Vagina (tissue), 2 donors: ENCODE measurements at regions not wholly inside any gene's neighbourhood (a gene's known extent, or its start where the extent isn't known, plus 50 kb on each side); places are given as distances from the start of the nearest gene placed in this dataset.
"Not testable (repeated sequence)": the region's sequence is repeated elsewhere in the genome, so short reads cannot be mapped to it uniquely, and the experiment has no call there.

ENCODE experiments used
- DNase-seq, 2 donors: peaks; one replicate each; pipeline ENCODE4 v3.0.0-alpha.2; 2017; ENCODE audit errors: extremely low spot score in 2 of 2
- H3K27ac ChIP-seq: fragments of 200-600 bp; sonication (generic); one replicate; pipeline ENCODE4 v1.5.1; 2019
- H3K27me3 ChIP-seq: fragments of 200-600 bp; sonication (generic); one replicate; pipeline ENCODE4 v1.5.1; 2019
- H3K36me3 ChIP-seq, 2 donors: fragments of 200-600 bp; sonication (generic); one replicate each; pipeline ENCODE4 v1.5.1; 2017 to 2019
- H3K4me1 ChIP-seq: fragments of 200-600 bp; sonication (generic); one replicate; pipeline ENCODE4 v1.5.1; 2019
- H3K4me3 ChIP-seq, 2 donors: fragments of 200-600 bp; sonication (generic); 1 replicate in 1 of 2; 2 replicates in 1 of 2; pipeline ENCODE4 v1.5.1; 2016 to 2019
- H3K9me3 ChIP-seq: fragments of 200-600 bp; sonication (generic); one replicate; pipeline ENCODE4 v1.5.1; 2019
- CTCF ChIP-seq, 3 experiments: fragments of 450-650 bp in 2 of 3; fragments of 200-600 bp in 1 of 3; sonication (generic) in 1 of 3; IDR thresholded peaks; one replicate each; pipeline ENCODE4 v1.5.1; 2017 to 2019; ENCODE audit warnings: antibody characterized with exemption in 3 of 3, mild to moderate bottlenecking in 2 of 3, moderate library complexity in 2 of 3
- POLR2A ChIP-seq, 2 donors: fragments of 450-650 bp; IDR thresholded peaks; one replicate each; pipeline ENCODE4 v1.6.1; 2017; ENCODE audit warnings: antibody characterized with exemption in 2 of 2, mild to moderate bottlenecking in 2 of 2, moderate library complexity in 2 of 2
- POLR2AphosphoS5 ChIP-seq, 2 donors: sonication (generic); formaldehyde crosslinking; IDR thresholded peaks; one replicate each; pipeline ENCODE4 v1.9.0; 2017; ENCODE audit warnings: antibody characterized with exemption in 2 of 2, mild to moderate bottlenecking in 2 of 2, low read depth in 1 of 2; ENCODE audit not compliant: insufficient read depth in 1 of 2
- intact Hi-C: fragments of 100-400 bp; cut with DNase I; formaldehyde crosslinking; loops from one replicate; pipeline ENCODE4 v1.15.1; 2023

DNA sequence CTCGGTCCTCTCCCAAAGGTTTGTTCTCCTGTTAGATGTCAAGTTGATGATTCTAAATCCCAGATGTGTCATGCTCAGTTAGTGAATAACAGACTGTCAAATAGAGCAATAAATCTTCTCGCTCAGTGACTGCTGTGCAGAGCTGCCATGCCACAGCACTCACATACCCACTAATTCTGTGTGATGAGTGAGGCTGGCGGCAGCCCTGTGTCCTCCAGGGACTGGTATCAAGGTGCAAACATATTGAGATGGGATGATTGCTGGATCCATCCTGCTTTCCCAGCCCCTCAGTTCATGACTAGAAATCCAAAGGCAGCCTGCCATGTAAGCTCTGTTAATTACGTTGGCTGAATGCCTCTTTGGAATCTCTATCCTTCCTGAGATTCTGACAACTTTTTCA is 103.9 kb downstream of the OLIG3 start:
- DNase-seq, result no peak
- Histone ChIP-seq H3K4me1 (no peaks in the 10 kb centered on the region), H3K27me3 (no peaks in the 10 kb centered on the region), H3K4me3 (no peak overlapping the region), H3K9me3 (no peaks in the 10 kb centered on the region), H3K27ac (no peak overlapping the region), H3K36me3 (no peaks in the 10 kb centered on the region)
- TF ChIP-seq CTCF (IDR thresholded peaks at IDR 0.05), result no peak
- no peak for TF ChIP-seq POLR2AphosphoS5 (IDR thresholded peaks at IDR 0.05; ENCODE audit: insufficient read depth in 1 of 2, low read depth in 1 of 2)
- no peak for TF ChIP-seq POLR2A (IDR thresholded peaks at IDR 0.05)
- intact Hi-C loops, result no loop called here

GRCh38 chr6:137389150-137389704 is 105.0 kb downstream of the OLIG3 start:
- no peak for DNase-seq
- TF ChIP-seq POLR2A (IDR thresholded peaks at IDR 0.05), result no peak
- no peak for TF ChIP-seq POLR2AphosphoS5 (IDR thresholded peaks at IDR 0.05; ENCODE audit: insufficient read depth in 1 of 2, low read depth in 1 of 2)
- no peak for TF ChIP-seq CTCF (IDR thresholded peaks at IDR 0.05)
- Histone ChIP-seq H3K9me3 (no peaks in the 10 kb centered on the region), H3K27ac (no peak overlapping the region), H3K36me3 (no peaks in the 10 kb centered on the region), H3K27me3 (no peaks in the 10 kb centered on the region), H3K4me1 (no peaks in the 10 kb centered on the region), H3K4me3 (no peak overlapping the region)
- intact Hi-C loops, result no loop called here

DNA sequence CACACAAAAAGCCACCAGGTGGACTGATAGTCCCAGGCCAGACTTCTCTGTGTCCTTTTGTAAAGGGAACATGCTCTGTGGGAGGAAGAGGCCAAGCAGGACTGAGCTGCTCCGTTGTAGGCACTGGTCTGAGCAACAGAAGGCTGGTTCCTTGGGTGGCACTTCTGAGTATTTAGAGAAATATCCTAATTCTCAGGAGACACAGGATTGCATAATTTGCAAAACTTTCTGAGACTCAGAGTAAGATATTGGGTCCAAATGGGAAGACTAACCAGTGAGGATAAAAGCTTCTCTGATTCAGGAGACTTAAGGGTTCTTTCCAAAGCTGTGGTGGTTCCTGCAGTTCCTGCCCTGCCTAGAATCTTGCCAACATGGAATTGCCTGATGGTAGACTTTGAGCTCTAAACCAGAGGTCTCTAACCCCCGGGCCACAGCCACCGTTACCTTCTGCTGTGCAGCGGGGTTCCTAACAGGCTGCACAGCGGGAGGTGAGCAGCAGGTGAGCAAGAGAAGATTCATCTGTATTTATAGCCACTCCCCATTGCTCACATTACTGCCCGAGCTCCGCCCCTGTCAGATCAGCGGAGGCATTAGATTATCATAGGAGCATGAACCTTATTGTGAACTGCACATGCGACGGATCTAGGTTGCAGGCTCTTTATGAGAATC is 107.0 kb downstream of the OLIG3 start:
- no peak for DNase-seq
- no peak overlapping the region for H3K27ac ChIP-seq
- no peaks in the 10 kb centered on the region for H3K4me1 ChIP-seq
- intact Hi-C loops, result no loop called here
- TF ChIP-seq CTCF (IDR thresholded peaks at IDR 0.05) (no peak), POLR2AphosphoS5 (IDR thresholded peaks at IDR 0.05; ENCODE audit: insufficient read depth in 1 of 2, low read depth in 1 of 2) (no peak), POLR2A (IDR thresholded peaks at IDR 0.05) (no peak)
- H3K9me3 ChIP-seq, result no peaks in the 10 kb centered on the region
- H3K4me3 ChIP-seq, result no peak overlapping the region
- no peaks in the 10 kb centered on the region for H3K36me3 ChIP-seq
- H3K27me3 ChIP-seq, result no peaks in the 10 kb centered on the region

- H3K4me1 ChIP-seq, H3K9me3 ChIP-seq, H3K27me3 ChIP-seq, H3K4me3 ChIP-seq, H3K27ac ChIP-seq, DNase-seq, intact Hi-C loops, H3K36me3 ChIP-seq: not testable (repeated sequence)
These were observed 110.9 kb downstream of the OLIG3 start for GRCh38 chr6:137383287-137383686.

- no peaks in the 10 kb centered on the region for H3K36me3 ChIP-seq
- TF ChIP-seq CTCF (IDR thresholded peaks at IDR 0.05) (no peak), POLR2A (IDR thresholded peaks at IDR 0.05) (no peak), POLR2AphosphoS5 (IDR thresholded peaks at IDR 0.05; ENCODE audit: insufficient read depth in 1 of 2, low read depth in 1 of 2) (no peak)
- H3K27ac ChIP-seq, result no peak overlapping the region
- no peaks in the 10 kb centered on the region for H3K27me3 ChIP-seq
- no peaks in the 10 kb centered on the region for H3K4me1 ChIP-seq
- no peak for DNase-seq
- H3K9me3 ChIP-seq, result no peaks in the 10 kb centered on the region
- intact Hi-C loops, result no loop called here
- no peak overlapping the region for H3K4me3 ChIP-seq
These were observed 116.2 kb downstream of the OLIG3 start for GRCh38 chr6:137378090-137378369.
